GM18907 (cell line): ENCODE measurements at regions not wholly inside any gene's neighbourhood (a gene's known extent, or its start where the extent isn't known, plus 50 kb on each side); places are given as distances from the start of the nearest gene placed in this dataset.

ENCODE experiments used
- ATAC-seq: cut with Tn5 transposase; IDR thresholded peaks from one replicate; pipeline ENCODE4 v1.9.1; 2021; ENCODE audit warnings: mild to moderate bottlenecking, moderate library complexity; ENCODE audit not compliant: unreplicated experiment

- ATAC-seq, result no peak
Measured at GRCh38 chr16:55209626-55210025, 114.4 kb upstream of the IRX6 start.

- ATAC-seq, result no peak
Measured at GRCh38 chr16:55212791-55213190, 111.2 kb upstream of the IRX6 start.

DNA sequence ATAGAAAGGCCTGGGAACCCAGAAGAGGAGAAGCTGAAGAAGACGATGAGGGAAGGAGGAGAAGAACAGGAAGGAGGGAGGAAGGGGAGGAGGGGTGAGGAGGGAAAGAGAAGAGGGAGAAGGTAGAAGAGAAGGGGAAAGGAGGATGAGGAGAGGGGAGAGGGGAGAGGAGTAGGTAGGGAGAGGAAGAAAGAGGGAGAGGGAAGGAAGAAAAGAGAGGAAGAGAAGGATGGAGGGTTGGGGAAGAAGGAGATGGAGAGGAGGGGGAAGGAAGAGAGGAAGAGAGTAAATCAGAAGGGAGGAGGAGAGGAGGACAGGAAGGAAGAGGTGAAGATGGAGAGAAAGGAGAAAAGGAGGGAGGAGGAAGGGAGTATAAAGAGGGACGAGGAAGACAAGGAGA, 109.6 kb upstream of the IRX6 start:
- no peak for ATAC-seq

DNA sequence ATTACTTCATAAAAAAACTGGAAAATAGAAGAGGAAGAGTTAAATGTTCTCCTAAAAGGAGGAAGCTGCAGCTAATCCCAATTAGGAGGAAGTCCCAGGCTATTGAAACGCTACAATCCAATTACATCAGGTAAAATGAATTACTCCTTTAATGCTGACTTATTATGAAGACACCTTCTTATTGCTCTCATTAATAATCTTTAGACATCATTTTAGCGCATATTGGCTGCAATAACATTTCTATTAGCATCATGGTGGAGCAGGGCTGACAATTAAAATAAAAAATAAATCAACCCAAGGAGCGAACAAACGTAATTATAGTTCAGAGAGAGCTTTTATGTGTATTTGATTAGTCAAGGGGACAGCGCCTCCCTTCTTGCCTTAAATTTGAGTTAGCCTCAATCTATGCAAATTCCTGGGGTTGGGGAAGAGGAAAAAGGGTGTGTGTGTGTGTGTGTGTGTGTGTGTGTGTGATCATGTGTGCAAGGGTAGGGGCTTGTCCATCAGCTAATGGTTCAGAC, 109.0 kb upstream of the IRX6 start:
- ATAC-seq, result no peak

- no peak for ATAC-seq
Measured at GRCh38 chr16:55217392-55217791, 106.6 kb upstream of the IRX6 start.

GRCh38 chr16:55221836-55222235, 102.2 kb upstream of the IRX6 start:
- ATAC-seq, result no peak

DNA sequence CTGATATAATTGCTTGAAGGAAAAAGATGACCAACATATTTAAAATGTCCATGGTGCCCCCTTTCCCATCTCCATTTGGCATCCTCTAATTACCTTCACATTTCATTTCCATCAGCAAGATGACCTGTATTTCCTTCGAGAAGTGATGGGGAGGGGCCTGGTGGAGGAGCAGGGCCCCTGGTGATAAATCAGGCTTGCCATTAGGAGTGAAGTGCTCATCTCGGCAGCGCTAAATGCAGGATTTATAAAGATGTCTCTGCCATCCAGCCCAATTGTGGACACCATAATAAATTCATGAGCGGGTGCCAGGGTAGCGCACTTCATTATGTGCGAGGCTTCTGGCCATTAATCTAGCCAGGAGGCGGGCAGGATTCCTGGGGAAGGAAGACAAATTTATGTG, 101.5 kb upstream of the IRX6 start:
- no peak for ATAC-seq

- no peak for ATAC-seq
Measured at GRCh38 chr16:55225972-55226542, 97.9 kb upstream of the IRX6 start.

DNA sequence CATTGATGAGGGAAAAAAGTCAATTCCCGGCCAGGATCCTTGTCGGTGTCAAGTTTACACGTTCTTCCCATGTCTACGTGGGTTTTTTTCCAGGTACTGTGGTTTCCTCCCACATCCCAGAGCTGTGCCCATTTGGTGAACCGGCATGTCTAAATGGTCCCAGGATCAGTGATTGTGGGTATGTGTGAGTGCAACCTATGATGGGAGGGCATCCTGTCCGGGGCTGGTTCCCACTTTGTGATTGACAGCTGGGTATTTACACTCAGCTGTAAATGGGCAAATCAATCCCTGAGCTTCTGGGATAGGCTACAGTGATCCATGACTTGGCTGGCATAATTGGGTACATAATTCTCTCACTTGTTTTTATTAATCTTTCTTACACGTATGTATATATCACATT, 91.2 kb upstream of the IRX6 start:
- no peak for ATAC-seq

- no peak for ATAC-seq
Measured at GRCh38 chr16:55233464-55233863, 90.5 kb upstream of the IRX6 start.

- no peak for ATAC-seq
Measured at GRCh38 chr16:55236655-55237054, 87.3 kb upstream of the IRX6 start.

DNA sequence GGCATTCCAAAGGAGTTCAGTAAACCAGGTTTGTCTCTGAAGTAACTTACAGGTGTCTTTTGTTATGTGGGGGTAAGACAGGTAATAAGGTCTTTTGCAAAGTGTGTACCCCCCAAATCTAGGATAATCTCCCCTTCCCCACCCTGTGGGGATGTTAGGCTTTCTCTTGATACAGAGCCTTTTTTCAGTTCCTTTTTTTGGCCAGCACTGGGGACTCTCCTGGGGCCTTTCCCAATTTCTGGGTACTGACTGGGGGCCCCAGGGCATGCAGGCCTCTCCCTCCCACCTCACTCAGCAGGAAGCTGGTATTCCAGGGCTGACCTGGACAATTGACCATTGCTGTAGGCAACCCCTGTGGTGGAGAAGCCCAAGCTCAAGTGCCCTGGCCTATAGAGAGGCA, 84.3 kb upstream of the IRX6 start:
- no peak for ATAC-seq

GRCh38 chr16:55240888-55241287, 83.1 kb upstream of the IRX6 start:
- ATAC-seq, result no peak

DNA sequence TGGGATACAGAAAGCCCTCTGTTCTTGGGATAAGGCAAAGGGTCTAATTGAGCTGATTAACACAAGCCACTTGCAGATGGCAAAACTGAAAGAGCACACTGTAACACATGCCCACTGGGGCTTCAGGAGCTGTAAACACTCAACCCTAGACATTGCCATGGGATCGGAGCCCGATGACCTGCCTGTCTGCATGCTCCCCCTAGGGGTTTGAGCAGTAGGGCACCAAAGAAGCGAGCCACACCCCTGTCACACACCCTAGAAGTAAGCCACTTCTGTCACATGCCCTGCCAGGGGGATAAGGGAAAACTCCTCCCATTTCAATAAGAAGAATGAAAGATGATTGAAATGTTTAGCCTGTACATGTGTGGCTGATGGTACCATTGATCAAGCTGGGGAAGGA, 81.3 kb upstream of the IRX6 start:
- no peak for ATAC-seq

DNA sequence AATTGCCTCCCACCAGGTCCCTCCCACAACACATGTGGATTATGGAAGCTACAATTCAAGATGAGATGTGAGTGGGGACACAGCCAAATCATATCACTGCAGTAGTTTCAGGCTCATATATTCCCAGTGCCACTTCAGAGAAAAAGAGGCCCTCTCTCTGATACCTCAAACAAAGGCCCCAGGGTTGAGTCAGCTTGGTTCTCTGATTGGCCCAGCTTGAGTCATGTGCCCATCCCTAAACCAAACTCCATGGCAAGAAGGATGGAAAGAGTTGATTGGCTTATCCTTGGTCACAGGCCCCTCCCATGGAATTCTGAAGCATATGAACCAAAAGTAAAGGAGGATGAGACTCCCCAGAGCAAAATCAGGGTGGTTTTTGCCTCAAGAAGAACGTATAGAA, 75.9 kb upstream of the IRX6 start:
- ATAC-seq, result no peak

- ATAC-seq, result no peak
Measured at GRCh38 chr16:55248494-55248893, 75.5 kb upstream of the IRX6 start.

DNA sequence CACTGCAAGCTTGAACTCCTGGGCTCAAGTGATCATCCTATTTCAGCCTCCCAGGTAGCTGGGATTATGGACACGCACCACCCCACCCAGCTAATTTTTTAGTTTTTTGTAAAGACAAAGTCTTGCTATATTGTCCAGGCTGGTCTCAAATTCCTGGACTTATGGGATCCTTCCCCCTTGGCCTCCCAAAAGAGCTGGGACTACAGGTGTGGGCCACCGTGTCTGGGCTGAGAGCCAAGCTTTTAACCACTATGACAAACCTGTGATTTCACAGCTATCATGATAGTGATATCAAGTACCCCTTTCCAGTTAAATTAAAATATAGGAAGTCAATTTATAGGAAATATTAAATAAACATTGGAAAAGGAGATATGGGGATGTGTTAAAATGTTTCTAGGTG, 74.6 kb upstream of the IRX6 start:
- no peak for ATAC-seq

DNA sequence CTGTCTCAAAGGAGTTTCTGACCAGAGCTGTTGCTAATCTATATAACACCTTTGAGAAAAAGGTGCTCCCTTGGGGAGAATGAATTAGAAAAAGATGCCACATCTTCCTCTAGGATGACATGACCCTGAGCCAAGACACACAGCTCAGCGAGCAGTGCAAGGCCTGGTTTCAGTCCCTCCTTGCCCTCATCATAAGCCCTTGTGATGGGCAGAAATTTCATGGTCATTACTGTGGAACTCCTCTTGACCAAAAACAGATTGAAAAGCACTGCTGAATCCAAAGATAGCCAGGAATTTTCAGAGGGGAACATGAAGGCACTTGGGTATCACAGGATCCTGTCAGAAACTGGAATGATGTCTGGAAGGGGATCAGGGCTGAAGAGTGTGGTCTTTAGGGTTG, 74.1 kb upstream of the IRX6 start:
- no peak for ATAC-seq

- ATAC-seq, result no peak
Measured at GRCh38 chr16:55250701-55251100, 73.3 kb upstream of the IRX6 start.

GRCh38 chr16:55251151-55251550, 72.9 kb upstream of the IRX6 start:
- ATAC-seq, result no peak

DNA sequence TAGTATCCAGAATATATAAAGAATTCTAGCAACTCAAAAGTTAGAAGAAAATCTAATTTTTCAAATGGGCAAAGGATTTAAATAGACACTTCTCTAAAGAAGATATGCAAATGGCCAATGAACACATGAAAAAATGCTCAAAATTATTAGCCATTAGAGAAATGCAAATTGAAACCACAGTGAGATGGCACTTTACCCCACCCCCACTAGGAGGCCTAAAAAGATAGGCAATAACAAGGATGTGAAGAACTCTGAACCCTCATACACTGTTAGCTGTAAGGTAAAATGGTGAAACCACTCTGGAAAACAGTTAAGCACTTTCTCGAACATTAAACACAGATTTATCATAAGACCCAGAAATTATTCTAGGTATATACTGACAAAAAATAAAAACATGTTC, 71.4 kb upstream of the IRX6 start:
- ATAC-seq, result no peak

DNA sequence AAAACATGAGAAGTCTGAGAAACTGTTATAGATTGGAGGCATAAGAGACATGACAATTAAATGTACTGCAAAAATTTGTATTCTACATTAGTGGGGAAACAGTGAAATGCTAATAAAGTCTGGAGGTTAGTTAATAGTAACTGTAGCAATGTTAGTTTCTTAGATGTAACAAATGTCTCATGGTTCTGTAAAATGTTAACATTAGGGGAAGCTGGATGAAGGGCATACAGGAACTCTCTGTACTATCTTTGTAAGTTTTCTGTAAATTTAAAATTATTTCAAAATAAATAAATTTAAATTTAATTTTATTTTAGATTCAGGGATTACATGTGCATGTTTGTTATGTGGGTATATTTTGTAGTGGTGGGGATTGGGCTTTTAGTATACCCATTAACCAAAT, 70.0 kb upstream of the IRX6 start:
- ATAC-seq, result no peak

GRCh38 chr16:55255733-55256282, 68.2 kb upstream of the IRX6 start:
- ATAC-seq, result no peak
